HEK293 (cell line): ENCODE measurements at regions not wholly inside any gene's neighbourhood (a gene's known extent, or its start where the extent isn't known, plus 50 kb on each side); places are given as distances from the start of the nearest gene placed in this dataset.
A peak's percentile ranks its signal among the peaks of the same experiment; 100 is the strongest.

ENCODE experiments used
- HOXD13 ChIP-seq: sonication (generic); formaldehyde crosslinking; IDR thresholded peaks from 2 replicates; pipeline ENCODE4 v1.8.0; 2022; ENCODE audit warnings: missing genetic modification reagents, borderline replicate concordance
- REPIN1 ChIP-seq: fragments of 450-650 bp; formaldehyde crosslinking; IDR thresholded peaks from 2 replicates; pipeline ENCODE4 v1.5.1; 2017; ENCODE audit warnings: missing biosample characterization, missing genetic modification characterization, low read depth
- ZFP41 ChIP-seq: fragments of 450-650 bp; formaldehyde crosslinking; IDR thresholded peaks from 2 replicates; pipeline ENCODE4 v1.5.1; 2016; ENCODE audit warnings: missing biosample characterization, missing genetic modification characterization, borderline replicate concordance
- ZNF10 ChIP-seq: fragments of 450-650 bp; formaldehyde crosslinking; IDR thresholded peaks from 2 replicates; pipeline ENCODE4 v1.5.1; 2017; ENCODE audit warnings: missing biosample characterization, missing genetic modification characterization
- ZNF202 ChIP-seq: fragments of 450-650 bp; formaldehyde crosslinking; IDR thresholded peaks from 2 replicates; pipeline ENCODE4 v1.5.1; 2016; ENCODE audit warnings: missing biosample characterization, missing genetic modification characterization, borderline replicate concordance
- ZNF280C ChIP-seq: fragments of 450-650 bp; formaldehyde crosslinking; IDR thresholded peaks from 2 replicates; pipeline ENCODE4 v1.5.1; 2016; ENCODE audit warnings: missing biosample characterization, missing genetic modification characterization
- ZNF311 ChIP-seq: fragments of 450-650 bp; formaldehyde crosslinking; IDR thresholded peaks from 2 replicates; pipeline ENCODE4 v1.5.1; 2017; ENCODE audit warnings: missing biosample characterization, missing genetic modification characterization, borderline replicate concordance
- ZNF341 ChIP-seq: fragments of 450-650 bp; formaldehyde crosslinking; IDR thresholded peaks from 2 replicates; pipeline ENCODE4; 2016; ENCODE audit warnings: low read depth, missing biosample characterization, missing genetic modification characterization
- ZNF488 ChIP-seq: fragments of 450-650 bp; formaldehyde crosslinking; IDR thresholded peaks from 2 replicates; pipeline ENCODE4 v1.5.1; 2016; ENCODE audit warnings: missing biosample characterization, missing genetic modification characterization
- ZNF510 ChIP-seq: fragments of 450-650 bp; formaldehyde crosslinking; IDR thresholded peaks from 2 replicates; pipeline ENCODE4 v1.5.1; 2018; ENCODE audit warnings: mild to moderate bottlenecking, missing genetic modification characterization, missing biosample characterization; ENCODE audit not compliant: insufficient replicate concordance
- ZNF518A ChIP-seq: fragments of 450-650 bp; formaldehyde crosslinking; conservative IDR thresholded peaks from 2 replicates; pipeline ENCODE4 v1.5.1; 2016; ENCODE audit warnings: low read depth, missing biosample characterization, missing genetic modification characterization
- ZNF529 ChIP-seq: fragments of 450-650 bp; formaldehyde crosslinking; IDR thresholded peaks from 2 replicates; pipeline ENCODE4 v1.5.1; 2017; ENCODE audit warnings: missing genetic modification characterization, missing biosample characterization; ENCODE audit not compliant: insufficient replicate concordance
- ZNF549 ChIP-seq: fragments of 450-650 bp; IDR thresholded peaks from 2 replicates; pipeline ENCODE4 v1.5.1; 2018; ENCODE audit warnings: missing biosample characterization, missing genetic modification characterization, mild to moderate bottlenecking, inconsistent platforms, moderate library complexity
- ZNF561 ChIP-seq: fragments of 450-650 bp; IDR thresholded peaks from 2 replicates; pipeline ENCODE4 v1.5.1; 2018; ENCODE audit warnings: missing biosample characterization, missing genetic modification characterization, borderline replicate concordance
- ZNF623 ChIP-seq: fragments of 450-650 bp; formaldehyde crosslinking; IDR thresholded peaks from 2 replicates; pipeline ENCODE4 v1.5.1; 2016; ENCODE audit warnings: missing biosample characterization, missing genetic modification characterization
- TF ChIP-seq, protein P1 (sequence below): fragments of 450-650 bp; formaldehyde crosslinking; IDR thresholded peaks from 2 replicates; pipeline ENCODE4 v1.5.1; 2016; ENCODE audit warnings: missing biosample characterization, missing genetic modification characterization
- TF ChIP-seq, protein P2 (sequence below): fragments of 450-650 bp; formaldehyde crosslinking; optimal IDR thresholded peaks from 2 replicates; pipeline ENCODE3; 2016; ENCODE audit warnings: missing biosample characterization, mild to moderate bottlenecking, missing genetic modification characterization
- TF ChIP-seq, protein P3 (sequence below): fragments of 450-650 bp; formaldehyde crosslinking; IDR thresholded peaks from 2 replicates; pipeline ENCODE4 v1.5.1; 2016; ENCODE audit warnings: missing biosample characterization, missing genetic modification characterization, borderline replicate concordance

DNA sequence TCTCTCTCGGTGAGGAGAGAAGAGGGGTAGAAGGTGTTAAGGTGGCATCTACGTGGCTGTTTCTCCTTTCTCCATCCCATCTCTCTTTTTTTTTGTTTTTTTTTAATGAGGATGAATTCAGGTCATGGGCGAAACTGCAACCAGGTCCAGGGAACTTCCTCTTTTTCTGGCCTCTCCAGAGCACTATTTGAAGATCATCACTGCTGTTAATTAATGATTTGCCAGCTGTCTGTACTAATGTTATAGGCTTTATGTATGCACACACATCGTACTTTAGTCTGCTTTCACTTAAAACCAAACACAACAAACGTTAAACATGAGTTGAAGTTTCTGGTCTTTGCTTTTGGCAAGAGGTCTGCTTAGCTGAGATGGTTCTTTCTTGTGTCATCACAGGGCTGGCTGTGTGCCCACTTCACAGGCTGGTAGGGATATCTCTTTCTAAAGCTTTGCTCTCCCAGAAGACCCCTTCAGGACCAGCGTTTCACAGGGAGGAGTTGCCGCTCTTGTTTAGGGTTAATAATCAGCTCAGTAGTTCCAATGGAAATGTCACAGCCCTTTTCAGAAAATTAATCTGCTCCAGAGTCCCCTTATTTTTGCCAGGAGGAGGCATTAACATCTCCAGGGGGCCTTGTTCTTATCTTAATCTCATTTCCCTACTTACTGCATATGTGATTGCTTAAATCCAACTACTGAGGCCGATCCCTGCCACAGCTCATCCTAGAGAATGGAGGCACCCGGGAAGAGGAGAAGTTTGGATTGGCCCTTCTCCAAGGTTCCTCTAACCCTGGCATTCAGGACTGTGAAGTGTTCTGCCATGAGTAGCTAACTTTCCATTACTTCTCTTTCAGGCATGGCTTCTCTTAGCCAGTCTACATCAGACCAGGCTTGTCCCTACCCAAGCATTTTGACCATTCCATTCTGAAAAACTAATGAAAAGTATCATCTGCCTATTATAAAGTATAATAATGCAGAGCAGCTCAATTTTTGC, 273.9 kb upstream of the NFE2L3 start (continued):
- TF ChIP-seq, protein P1, sequence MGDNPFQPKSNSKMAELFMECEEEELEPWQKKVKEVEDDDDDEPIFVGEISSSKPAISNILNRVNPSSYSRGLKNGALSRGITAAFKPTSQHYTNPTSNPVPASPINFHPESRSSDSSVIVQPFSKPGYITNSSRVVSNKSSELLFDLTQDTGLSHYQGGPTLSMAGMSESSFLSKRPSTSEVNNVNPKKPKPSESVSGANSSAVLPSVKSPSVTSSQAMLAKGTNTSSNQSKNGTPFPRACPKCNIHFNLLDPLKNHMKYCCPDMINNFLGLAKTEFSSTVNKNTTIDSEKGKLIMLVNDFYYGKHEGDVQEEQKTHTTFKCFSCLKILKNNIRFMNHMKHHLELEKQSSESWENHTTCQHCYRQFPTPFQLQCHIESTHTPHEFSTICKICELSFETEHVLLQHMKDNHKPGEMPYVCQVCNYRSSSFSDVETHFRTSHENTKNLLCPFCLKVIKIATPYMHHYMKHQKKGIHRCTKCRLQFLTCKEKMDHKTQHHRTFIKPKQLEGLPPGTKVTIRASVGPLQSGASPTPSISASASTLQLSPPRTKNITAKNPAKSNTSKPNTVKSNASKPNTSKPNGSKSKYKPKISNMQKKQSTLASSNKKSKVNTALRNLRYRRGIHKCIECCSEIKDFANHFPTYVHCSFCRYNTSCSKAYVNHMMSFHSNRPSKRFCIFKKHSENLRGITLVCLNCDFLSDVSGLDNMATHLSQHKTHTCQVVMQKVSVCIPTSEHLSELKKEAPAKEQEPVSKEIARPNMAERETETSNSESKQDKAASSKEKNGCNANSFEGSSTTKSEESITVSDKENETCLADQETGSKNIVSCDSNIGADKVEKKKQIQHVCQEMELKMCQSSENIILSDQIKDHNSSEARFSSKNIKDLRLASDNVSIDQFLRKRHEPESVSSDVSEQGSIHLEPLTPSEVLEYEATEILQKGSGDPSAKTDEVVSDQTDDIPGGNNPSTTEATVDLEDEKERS (tag by site-specific recombination) = no peak
- TF ChIP-seq ZNF488 (tag by site-specific recombination) (no peak), ZNF341 (no peak), ZFP41 (no peak), ZNF311 (tag by site-specific recombination) (no peak), ZNF510 (tag by site-specific recombination) (no peak), ZNF280C (tag by site-specific recombination) (no peak), ZNF202 (tag by site-specific recombination) (no peak), HOXD13 (CRISPR knock-in tag) (no peak), ZNF549 (tag by site-specific recombination) (no peak), ZNF623 (tag by site-specific recombination) (no peak), ZNF529 (tag by site-specific recombination) (no peak), ZNF561 (peak; percentile 43; the same call in 1 of the 2 replicates), ZNF10 (no peak), REPIN1 (tag by site-specific recombination) (no peak), ZNF518A (tag by site-specific recombination) (no peak)
- TF ChIP-seq, protein P2, sequence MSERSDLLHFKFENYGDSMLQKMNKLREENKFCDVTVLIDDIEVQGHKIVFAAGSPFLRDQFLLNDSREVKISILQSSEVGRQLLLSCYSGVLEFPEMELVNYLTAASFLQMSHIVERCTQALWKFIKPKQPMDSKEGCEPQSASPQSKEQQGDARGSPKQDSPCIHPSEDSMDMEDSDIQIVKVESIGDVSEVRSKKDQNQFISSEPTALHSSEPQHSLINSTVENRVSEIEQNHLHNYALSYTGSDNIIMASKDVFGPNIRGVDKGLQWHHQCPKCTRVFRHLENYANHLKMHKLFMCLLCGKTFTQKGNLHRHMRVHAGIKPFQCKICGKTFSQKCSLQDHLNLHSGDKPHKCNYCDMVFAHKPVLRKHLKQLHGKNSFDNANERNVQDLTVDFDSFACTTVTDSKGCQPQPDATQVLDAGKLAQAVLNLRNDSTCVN (tag by site-specific recombination) = no peak
- TF ChIP-seq, protein P3, sequence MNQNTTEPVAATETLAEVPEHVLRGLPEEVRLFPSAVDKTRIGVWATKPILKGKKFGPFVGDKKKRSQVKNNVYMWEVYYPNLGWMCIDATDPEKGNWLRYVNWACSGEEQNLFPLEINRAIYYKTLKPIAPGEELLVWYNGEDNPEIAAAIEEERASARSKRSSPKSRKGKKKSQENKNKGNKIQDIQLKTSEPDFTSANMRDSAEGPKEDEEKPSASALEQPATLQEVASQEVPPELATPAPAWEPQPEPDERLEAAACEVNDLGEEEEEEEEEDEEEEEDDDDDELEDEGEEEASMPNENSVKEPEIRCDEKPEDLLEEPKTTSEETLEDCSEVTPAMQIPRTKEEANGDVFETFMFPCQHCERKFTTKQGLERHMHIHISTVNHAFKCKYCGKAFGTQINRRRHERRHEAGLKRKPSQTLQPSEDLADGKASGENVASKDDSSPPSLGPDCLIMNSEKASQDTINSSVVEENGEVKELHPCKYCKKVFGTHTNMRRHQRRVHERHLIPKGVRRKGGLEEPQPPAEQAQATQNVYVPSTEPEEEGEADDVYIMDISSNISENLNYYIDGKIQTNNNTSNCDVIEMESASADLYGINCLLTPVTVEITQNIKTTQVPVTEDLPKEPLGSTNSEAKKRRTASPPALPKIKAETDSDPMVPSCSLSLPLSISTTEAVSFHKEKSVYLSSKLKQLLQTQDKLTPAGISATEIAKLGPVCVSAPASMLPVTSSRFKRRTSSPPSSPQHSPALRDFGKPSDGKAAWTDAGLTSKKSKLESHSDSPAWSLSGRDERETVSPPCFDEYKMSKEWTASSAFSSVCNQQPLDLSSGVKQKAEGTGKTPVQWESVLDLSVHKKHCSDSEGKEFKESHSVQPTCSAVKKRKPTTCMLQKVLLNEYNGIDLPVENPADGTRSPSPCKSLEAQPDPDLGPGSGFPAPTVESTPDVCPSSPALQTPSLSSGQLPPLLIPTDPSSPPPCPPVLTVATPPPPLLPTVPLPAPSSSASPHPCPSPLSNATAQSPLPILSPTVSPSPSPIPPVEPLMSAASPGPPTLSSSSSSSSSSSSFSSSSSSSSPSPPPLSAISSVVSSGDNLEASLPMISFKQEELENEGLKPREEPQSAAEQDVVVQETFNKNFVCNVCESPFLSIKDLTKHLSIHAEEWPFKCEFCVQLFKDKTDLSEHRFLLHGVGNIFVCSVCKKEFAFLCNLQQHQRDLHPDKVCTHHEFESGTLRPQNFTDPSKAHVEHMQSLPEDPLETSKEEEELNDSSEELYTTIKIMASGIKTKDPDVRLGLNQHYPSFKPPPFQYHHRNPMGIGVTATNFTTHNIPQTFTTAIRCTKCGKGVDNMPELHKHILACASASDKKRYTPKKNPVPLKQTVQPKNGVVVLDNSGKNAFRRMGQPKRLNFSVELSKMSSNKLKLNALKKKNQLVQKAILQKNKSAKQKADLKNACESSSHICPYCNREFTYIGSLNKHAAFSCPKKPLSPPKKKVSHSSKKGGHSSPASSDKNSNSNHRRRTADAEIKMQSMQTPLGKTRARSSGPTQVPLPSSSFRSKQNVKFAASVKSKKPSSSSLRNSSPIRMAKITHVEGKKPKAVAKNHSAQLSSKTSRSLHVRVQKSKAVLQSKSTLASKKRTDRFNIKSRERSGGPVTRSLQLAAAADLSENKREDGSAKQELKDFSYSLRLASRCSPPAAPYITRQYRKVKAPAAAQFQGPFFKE (tag by site-specific recombination) = no peak
